Upper lobe of left lung (tissue), 4 donors: ENCODE measurements at regions not wholly inside any gene's neighbourhood (a gene's known extent, or its start where the extent isn't known, plus 50 kb on each side); places are given as distances from the start of the nearest gene placed in this dataset.

Experiments used
- CTCF ChIP-seq, 6 experiments: fragments of 450-650 bp in 4 of 6; fragments of 200-600 bp in 2 of 6; sonication (generic) in 2 of 6; IDR thresholded peaks; one replicate each; pipeline ENCODE4 v1.5.1; 2016 to 2019; ENCODE audit warnings: antibody characterized with exemption in 6 of 6
- POLR2AphosphoS5 ChIP-seq, 2 donors: sonication (generic); formaldehyde crosslinking; IDR thresholded peaks; one replicate each; pipeline ENCODE4 v1.5.1; 2017; ENCODE audit warnings: antibody characterized with exemption in 2 of 2

- TF ChIP-seq CTCF (IDR thresholded peaks at IDR 0.05) (no peak), POLR2AphosphoS5 (IDR thresholded peaks at IDR 0.05) (no peak)
Measured at GRCh38 chr5:93294199-93294598, 286.8 kb downstream of the NR2F1-AS1 start.
